H1 (cell line): ENCODE measurements at regions not wholly inside any gene's neighbourhood (a gene's known extent, or its start where the extent isn't known, plus 50 kb on each side); places are given as distances from the start of the nearest gene placed in this dataset.

Experiments
- KDM4A ChIP-seq: IDR thresholded peaks from one replicate; pipeline ENCODE4 v1.7.1; 2012; ENCODE audit warnings: low read depth, mild to moderate bottlenecking, moderate library complexity, low read length, inconsistent platforms; ENCODE audit not compliant: severe bottlenecking

- TF ChIP-seq KDM4A: no peak
Observed at GRCh38 chr18:4847056-4847455, 350.0 kb downstream of the AKAIN1 start (continued).
